GM19023 (cell line): ENCODE measurements at regions not wholly inside any gene's neighbourhood (a gene's known extent, or its start where the extent isn't known, plus 50 kb on each side); places are given as distances from the start of the nearest gene placed in this dataset.

Source experiments
- ATAC-seq: cut with Tn5 transposase; IDR thresholded peaks from one replicate; pipeline ENCODE4 v1.9.1; 2021; ENCODE audit warnings: mild to moderate bottlenecking, moderate library complexity; ENCODE audit not compliant: unreplicated experiment

DNA sequence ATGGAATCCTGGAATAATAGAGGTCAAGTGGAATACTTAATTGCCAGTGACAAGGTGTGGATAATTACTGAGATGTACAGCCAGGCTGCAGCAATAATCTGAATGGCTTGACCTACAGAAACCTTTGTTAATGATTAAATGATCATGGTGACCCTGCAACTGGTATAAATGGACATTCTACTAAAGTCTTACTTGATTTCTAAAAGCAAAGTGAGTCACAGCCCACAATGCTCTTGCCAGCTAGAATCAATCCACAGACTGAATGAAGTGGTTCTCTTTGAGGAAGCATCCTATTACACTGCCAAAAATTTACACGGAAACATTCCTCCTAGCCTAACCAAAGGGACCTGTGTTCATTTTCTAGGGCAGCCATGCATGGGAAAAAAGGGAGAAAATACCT lies 518.5 kb downstream of the SOX5 start:
- no peak for ATAC-seq

DNA sequence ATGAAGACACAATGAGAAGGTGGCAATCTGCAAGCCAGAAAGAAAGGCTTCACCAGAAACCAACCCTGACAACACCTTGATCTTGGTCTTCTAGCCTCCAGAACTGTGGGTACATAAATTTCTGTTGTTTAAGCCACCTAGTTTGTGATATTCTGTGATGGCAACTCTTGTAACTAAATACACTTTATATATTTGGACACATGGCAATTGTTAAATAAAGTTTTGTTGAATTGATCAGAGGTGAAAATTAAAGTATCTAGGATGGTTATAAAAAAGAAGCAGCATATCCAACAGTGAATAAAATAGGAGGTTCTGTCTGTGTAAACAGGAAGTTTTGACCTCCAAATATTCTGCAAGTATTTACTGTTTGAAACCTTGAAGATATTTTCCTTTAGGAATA lies 516.3 kb downstream of the SOX5 start:
- ATAC-seq, result no peak

DNA sequence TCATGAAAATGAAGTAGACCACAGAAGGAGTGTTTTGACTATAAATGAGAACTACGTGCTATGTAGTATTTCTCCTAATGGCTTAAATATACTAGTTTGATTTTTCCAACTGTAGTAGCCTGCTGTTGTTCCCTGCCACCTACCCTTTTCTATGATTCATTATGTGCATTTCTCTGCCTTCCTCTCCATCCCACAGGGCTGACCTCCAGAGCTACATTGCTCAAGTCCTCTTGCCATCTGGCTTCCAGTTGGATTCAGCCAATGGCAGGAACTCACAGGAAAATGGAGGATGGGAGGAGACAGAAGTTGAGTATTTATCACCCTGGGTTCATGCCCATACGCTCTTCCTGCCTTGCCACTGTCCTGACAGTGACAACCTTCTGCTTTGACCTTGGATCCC lies 515.3 kb downstream of the SOX5 start:
- no peak for ATAC-seq

GRCh38 chr12:23446746-23447145 lies 502.7 kb downstream of the SOX5 start:
- ATAC-seq, result no peak

- ATAC-seq, result no peak
Measured at GRCh38 chr12:23450810-23451209, 498.7 kb downstream of the SOX5 start.

DNA sequence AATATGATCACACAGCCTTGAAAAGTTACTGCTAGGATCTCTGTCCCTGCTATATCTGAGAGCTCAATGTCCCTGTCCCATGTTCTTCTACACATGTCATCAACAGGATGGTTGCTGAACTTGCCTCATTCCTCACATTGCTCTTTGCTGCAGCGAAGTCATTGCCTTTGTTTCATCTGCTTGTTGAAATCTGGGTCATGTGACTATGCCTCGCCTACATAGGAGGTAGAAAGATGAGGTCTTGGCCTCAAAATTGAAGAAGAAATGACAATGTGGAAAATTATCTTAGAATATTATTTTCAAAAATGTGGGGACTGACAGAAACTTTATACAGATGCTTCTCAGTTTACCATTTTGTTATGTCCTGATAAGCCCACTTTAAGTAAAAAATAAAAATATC lies 494.2 kb downstream of the SOX5 start:
- ATAC-seq, result no peak

- no peak for ATAC-seq
Measured at GRCh38 chr12:23458640-23459039, 490.8 kb downstream of the SOX5 start.

DNA sequence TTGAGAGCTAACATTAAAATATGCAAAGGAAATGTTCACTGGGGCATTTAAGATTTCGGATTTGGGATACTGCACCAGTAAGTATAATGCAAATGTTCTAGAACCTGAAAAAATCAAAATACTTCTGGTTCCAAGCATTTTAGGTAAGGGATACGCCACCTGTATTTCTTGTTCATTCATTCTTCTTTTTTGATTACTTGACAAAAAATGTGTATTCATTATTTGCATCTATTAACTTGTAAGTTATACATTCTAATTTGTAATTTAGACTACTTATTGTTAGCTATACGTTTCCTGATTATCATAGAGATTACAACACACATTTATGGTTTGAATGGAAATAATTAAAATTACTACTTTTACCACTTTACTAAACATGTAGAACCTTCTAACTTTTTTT lies 486.9 kb downstream of the SOX5 start:
- ATAC-seq, result no peak

- no peak for ATAC-seq
Measured at GRCh38 chr12:23463172-23463571, 486.3 kb downstream of the SOX5 start.

GRCh38 chr12:23464241-23464812 lies 485.1 kb downstream of the SOX5 start:
- ATAC-seq, result no peak

GRCh38 chr12:23472329-23472971 lies 477.0 kb downstream of the SOX5 start:
- no peak for ATAC-seq

DNA sequence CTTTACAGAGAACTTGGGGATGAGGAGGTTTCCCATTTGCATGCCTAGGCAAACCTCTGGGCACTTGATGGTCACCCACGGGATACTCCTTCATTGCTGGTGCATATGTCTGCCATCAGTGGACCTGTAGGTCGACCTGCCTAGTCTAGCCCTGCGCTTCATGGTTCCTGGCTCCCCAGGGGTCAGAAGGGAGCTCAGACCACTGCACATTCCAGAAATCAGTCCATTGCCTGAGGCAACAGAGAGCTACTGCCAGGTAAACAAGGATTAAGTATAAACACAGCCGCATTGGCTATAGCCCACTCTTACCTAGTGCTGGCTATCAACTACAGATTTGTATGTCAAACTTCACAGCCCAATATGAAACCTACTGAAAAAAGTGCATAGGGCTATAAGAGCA lies 476.4 kb downstream of the SOX5 start:
- ATAC-seq, result no peak

GRCh38 chr12:23474438-23474976 lies 475.0 kb downstream of the SOX5 start:
- no peak for ATAC-seq
